ENCODE measurements at regions not wholly inside any gene's neighbourhood (a gene's known extent, or its start where the extent isn't known, plus 50 kb on each side); places are given as distances from the start of the nearest gene placed in this dataset.

DNA sequence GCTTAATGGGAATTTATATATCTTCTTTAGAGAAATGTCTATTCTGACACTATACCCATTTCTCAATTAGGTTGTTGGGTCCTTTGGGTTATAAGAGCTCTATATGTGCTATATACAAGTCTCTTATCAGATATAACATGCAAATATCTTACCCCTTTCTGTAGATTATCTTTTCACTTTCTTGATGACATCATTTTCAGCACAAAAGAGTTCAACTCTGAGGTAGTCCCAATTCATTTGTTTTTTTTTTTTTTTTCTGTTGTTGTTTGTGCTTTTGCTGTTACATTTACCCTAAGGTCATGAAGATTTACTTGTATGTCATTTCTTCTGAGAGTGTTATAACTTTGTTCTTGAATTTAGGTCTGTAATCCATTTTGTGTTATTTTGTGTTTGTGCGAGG, 326.4 kb downstream of the CENPC start:
- H4K20me1 ChIP-seq (ENCODE audit: insufficient read depth, low read length) = no peaks in the 10 kb centered on the region
- H3K36me3 ChIP-seq (ENCODE audit: insufficient read depth, low read length) = no peaks in the 10 kb centered on the region
- BruUV-seq (replicated peaks) = no TSS peak
- ChIA-PET POLR2A (interaction anchor here (0.7 kb wide), 2 partner anchors 181 to 1931 kb away, joined by 4 read pairs; no protein-coding TSS in a partner anchor), CTCF (ENCODE audit: unreplicated experiment) (no interaction called here)
- H3K4me3 ChIP-seq (ENCODE audit: low read depth, low read length, poor library complexity, severe bottlenecking) = no peak overlapping the region
- no peak overlapping the region for H3K27ac ChIP-seq (ENCODE audit: low read depth, low read length, poor library complexity, severe bottlenecking)
- no peaks in the 10 kb centered on the region for H3K9me2 ChIP-seq (ENCODE audit: insufficient read depth, low read length)
- DNase-seq (ENCODE audit: low spot score) = no peak
- no peaks in the 10 kb centered on the region for H3K79me2 ChIP-seq (ENCODE audit: insufficient read depth, low read depth, low read length)
- intact Hi-C loops (cut with micrococcal nuclease; ENCODE audit: unreplicated experiment) = no loop called here
- no peaks in the 10 kb centered on the region for H3K4me1 ChIP-seq (ENCODE audit: insufficient read depth, low read length, poor library complexity, severe bottlenecking)
- no peaks in the 10 kb centered on the region for H3K9me3 ChIP-seq (ENCODE audit: low read length)
- H2AFZ ChIP-seq (ENCODE audit: low read length) = no peak overlapping the region
- H3K4me2 ChIP-seq (ENCODE audit: low read length) = no peak overlapping the region
- TF ChIP-seq EZH2phosphoT487 (IDR thresholded peaks at IDR 0.05; ENCODE audit: borderline replicate concordance, low read depth, low read length) = no peak
- TF ChIP-seq, protein P1, sequence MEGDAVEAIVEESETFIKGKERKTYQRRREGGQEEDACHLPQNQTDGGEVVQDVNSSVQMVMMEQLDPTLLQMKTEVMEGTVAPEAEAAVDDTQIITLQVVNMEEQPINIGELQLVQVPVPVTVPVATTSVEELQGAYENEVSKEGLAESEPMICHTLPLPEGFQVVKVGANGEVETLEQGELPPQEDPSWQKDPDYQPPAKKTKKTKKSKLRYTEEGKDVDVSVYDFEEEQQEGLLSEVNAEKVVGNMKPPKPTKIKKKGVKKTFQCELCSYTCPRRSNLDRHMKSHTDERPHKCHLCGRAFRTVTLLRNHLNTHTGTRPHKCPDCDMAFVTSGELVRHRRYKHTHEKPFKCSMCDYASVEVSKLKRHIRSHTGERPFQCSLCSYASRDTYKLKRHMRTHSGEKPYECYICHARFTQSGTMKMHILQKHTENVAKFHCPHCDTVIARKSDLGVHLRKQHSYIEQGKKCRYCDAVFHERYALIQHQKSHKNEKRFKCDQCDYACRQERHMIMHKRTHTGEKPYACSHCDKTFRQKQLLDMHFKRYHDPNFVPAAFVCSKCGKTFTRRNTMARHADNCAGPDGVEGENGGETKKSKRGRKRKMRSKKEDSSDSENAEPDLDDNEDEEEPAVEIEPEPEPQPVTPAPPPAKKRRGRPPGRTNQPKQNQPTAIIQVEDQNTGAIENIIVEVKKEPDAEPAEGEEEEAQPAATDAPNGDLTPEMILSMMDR (conservative IDR thresholded peaks at IDR 0.05; ENCODE audit: low read length) = no peak

DNA sequence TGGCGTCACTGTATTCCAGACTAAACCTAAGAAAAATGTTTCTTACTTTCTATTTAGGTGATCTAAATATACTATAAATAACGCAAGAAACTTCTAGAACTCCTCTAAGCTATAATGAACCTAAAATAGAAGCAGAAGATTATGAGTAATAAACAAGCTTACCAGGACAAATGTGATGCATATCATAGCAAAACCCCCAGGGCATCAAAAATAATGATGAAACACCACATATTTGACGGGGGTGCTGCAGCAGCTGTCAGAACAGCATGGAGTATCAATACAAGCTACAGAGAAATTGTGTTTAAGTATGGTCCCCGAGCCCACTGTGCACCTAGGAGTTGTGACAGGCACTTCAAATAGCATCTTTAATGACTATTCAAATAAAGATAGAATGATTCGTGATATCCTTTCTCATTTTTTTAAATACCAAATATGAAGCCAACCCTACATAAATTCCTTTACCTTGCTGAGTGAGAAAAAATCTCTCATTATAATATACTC, 337.3 kb downstream of the CENPC start:
- ChIA-PET CTCF (ENCODE audit: unreplicated experiment) (no interaction called here), POLR2A (no interaction called here)
- Histone ChIP-seq H3K9me3 (ENCODE audit: low read length) (no peaks in the 10 kb centered on the region), H3K4me3 (ENCODE audit: low read depth, low read length, poor library complexity, severe bottlenecking) (no peak overlapping the region), H3K4me1 (ENCODE audit: insufficient read depth, low read length, poor library complexity, severe bottlenecking) (no peaks in the 10 kb centered on the region), H2AFZ (ENCODE audit: low read length) (no peak overlapping the region), H3K4me2 (ENCODE audit: low read length) (no peak overlapping the region), H4K20me1 (ENCODE audit: insufficient read depth, low read length) (no peaks in the 10 kb centered on the region), H3K36me3 (ENCODE audit: insufficient read depth, low read length) (no peaks in the 10 kb centered on the region), H3K9me2 (ENCODE audit: insufficient read depth, low read length) (no peaks in the 10 kb centered on the region), H3K27ac (ENCODE audit: low read depth, low read length, poor library complexity, severe bottlenecking) (no peak overlapping the region), H3K79me2 (ENCODE audit: insufficient read depth, low read depth, low read length) (no peaks in the 10 kb centered on the region)
- intact Hi-C loops (cut with micrococcal nuclease; ENCODE audit: unreplicated experiment) = no loop called here
- BruUV-seq (replicated peaks) = no TSS peak
- DNase-seq (ENCODE audit: low spot score) = no peak
- TF ChIP-seq, protein P1 (conservative IDR thresholded peaks at IDR 0.05; ENCODE audit: low read length) = no peak
- TF ChIP-seq EZH2phosphoT487 (IDR thresholded peaks at IDR 0.05; ENCODE audit: borderline replicate concordance, low read depth, low read length) = no peak

DNA sequence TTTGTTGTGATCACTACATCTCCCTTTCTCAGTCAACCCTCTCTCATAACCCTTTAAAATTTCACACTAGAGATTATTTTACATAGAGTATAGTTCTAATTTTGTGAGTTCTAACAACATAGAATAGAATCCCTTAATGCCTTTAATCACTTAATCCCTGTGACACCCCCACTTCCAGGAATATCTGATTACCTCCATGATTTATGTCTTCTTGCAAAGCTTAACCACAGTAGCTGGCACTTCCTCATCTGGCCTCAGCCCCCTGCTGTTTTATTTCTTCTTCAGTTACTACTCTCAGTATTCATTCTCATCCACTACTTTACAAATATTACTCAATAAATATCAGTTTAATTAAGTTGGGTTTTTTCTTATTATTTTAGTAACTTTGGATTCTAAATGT, 340.9 kb downstream of the CENPC start:
- ChIA-PET POLR2A (no interaction called here), CTCF (ENCODE audit: unreplicated experiment) (no interaction called here)
- Histone ChIP-seq H3K9me3 (ENCODE audit: low read length) (no peaks in the 10 kb centered on the region), H3K79me2 (ENCODE audit: insufficient read depth, low read depth, low read length) (no peaks in the 10 kb centered on the region), H3K4me1 (ENCODE audit: insufficient read depth, low read length, poor library complexity, severe bottlenecking) (no peaks in the 10 kb centered on the region), H3K27ac (ENCODE audit: low read depth, low read length, poor library complexity, severe bottlenecking) (no peak overlapping the region), H3K4me3 (ENCODE audit: low read depth, low read length, poor library complexity, severe bottlenecking) (no peak overlapping the region), H4K20me1 (ENCODE audit: insufficient read depth, low read length) (no peaks in the 10 kb centered on the region), H3K4me2 (ENCODE audit: low read length) (no peak overlapping the region), H2AFZ (ENCODE audit: low read length) (no peak overlapping the region), H3K36me3 (ENCODE audit: insufficient read depth, low read length) (no peaks in the 10 kb centered on the region), H3K9me2 (ENCODE audit: insufficient read depth, low read length) (no peaks in the 10 kb centered on the region)
- intact Hi-C loops (cut with micrococcal nuclease; ENCODE audit: unreplicated experiment) = no loop called here
- DNase-seq (ENCODE audit: low spot score) = no peak
- BruUV-seq (replicated peaks) = no TSS peak
- TF ChIP-seq EZH2phosphoT487 (IDR thresholded peaks at IDR 0.05; ENCODE audit: borderline replicate concordance, low read depth, low read length) = no peak
- TF ChIP-seq, protein P1 (conservative IDR thresholded peaks at IDR 0.05; ENCODE audit: low read length) = no peak

Measured in OCI-LY7 (cell line).